Thyroid gland (tissue), 4 donors: ENCODE measurements at regions not wholly inside any gene's neighbourhood (a gene's known extent, or its start where the extent isn't known, plus 50 kb on each side); places are given as distances from the start of the nearest gene placed in this dataset.
"Not testable (repeated sequence)": the region's sequence is repeated elsewhere in the genome, so short reads cannot be mapped to it uniquely, and the experiment has no call there.

Source experiments
- POLR2A ChIP-seq, 2 donors: fragments of 450-650 bp; IDR thresholded peaks; one replicate each; pipeline ENCODE4 v1.6.1; 2017; ENCODE audit warnings: antibody characterized with exemption in 2 of 2, mild to moderate bottlenecking in 2 of 2, moderate library complexity in 1 of 2
- TF ChIP-seq, protein P1 (sequence below), 6 experiments: fragments of 200-600 bp in 3 of 6; fragments of 450-650 bp in 3 of 6; sonication (generic) in 3 of 6; IDR thresholded peaks; one replicate each; pipeline ENCODE4 v1.5.1; 2016 to 2019; ENCODE audit warnings: antibody characterized with exemption in 6 of 6, mild to moderate bottlenecking in 2 of 6, inconsistent platforms in 1 of 6, moderate library complexity in 1 of 6

DNA sequence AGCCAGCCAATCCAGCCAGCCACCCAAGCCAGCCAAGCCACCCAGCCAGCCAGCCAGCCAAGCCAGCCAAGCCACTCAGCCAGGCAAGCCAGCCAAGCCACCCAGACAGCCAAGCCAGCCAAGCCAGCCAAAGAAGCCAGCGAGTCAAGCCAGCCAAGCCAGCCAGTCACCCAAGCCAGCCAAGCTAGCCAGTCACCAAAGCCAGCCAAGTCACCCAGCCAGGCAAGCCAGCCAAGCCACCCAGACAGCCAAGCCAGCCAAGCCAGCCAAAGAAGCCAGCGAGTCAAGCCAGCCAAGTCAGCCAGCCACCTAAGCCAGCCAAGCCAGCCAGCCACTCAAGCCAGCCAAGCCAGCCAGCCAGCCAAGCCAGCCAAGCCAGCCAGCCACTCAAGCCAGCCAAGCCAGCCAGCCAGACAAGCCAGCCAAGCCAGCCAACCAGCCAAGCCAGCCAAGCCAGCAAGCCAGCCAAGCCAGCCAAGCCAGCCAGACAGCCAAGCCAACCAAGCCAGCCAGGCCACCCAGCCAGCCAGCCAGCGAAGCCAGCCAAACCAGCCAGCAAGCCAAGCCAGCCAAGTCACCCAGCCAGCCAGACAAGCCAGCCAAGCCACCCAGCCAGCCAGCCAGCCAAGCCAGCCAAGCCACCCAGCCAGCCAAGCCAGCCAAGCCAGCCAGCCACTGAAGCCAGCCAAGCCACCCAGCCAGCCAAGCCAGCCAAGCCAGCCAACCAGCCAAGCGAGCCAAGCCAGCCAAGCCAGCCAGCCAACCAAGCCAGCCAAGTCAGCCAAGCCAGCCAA is 198.8 kb downstream of the GOLGA6L6 start:
- TF ChIP-seq, protein P1, sequence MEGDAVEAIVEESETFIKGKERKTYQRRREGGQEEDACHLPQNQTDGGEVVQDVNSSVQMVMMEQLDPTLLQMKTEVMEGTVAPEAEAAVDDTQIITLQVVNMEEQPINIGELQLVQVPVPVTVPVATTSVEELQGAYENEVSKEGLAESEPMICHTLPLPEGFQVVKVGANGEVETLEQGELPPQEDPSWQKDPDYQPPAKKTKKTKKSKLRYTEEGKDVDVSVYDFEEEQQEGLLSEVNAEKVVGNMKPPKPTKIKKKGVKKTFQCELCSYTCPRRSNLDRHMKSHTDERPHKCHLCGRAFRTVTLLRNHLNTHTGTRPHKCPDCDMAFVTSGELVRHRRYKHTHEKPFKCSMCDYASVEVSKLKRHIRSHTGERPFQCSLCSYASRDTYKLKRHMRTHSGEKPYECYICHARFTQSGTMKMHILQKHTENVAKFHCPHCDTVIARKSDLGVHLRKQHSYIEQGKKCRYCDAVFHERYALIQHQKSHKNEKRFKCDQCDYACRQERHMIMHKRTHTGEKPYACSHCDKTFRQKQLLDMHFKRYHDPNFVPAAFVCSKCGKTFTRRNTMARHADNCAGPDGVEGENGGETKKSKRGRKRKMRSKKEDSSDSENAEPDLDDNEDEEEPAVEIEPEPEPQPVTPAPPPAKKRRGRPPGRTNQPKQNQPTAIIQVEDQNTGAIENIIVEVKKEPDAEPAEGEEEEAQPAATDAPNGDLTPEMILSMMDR (IDR thresholded peaks at IDR 0.05), result not testable (repeated sequence)
- TF ChIP-seq POLR2A (IDR thresholded peaks at IDR 0.05), result not testable (repeated sequence)
